Endothelial cell of umbilical vein (primary cell): ENCODE measurements at regions not wholly inside any gene's neighbourhood (a gene's known extent, or its start where the extent isn't known, plus 50 kb on each side); places are given as distances from the start of the nearest gene placed in this dataset.

Experiments used
- BruUV-seq: library from RNA; stranded (reverse); fragments of 400-500 nt; replicated peaks from 2 replicates; lab custom pipeline; 2021; lab: Mats Ljungman, UMichigan
- CTCF ChIA-PET: fragments of 300-600, 350-600 bp; sonication (Branson Sonifier 250); formaldehyde crosslinking; loops from one replicate; lab custom pipeline; 2021; ENCODE audit warnings: antibody characterized with exemption, inconsistent platforms; lab: Charles Lee
- POLR2A ChIA-PET: fragments of 300-600, 350-600 bp; sonication (Branson Sonifier 250); formaldehyde crosslinking; loops from one replicate; lab custom pipeline; 2021; ENCODE audit warnings: antibody characterized with exemption, inconsistent platforms; lab: Charles Lee
- DNase-seq: peaks from one replicate; pipeline ENCODE4 v3.0.0-alpha.2; 2011; ENCODE audit warnings: low read depth, low spot score
- FAIRE-seq: peaks from 2 replicates; lab custom pipeline; 2011; peaks lifted over from hg19 to GRCh38; lab: Jason Lieb, UNC
- H2AFZ ChIP-seq: 2 replicates; pipeline ENCODE4 v1.6.0; 2012; ENCODE audit warnings: low read depth, low read length, control low read depth, inconsistent platforms
- H3K27ac ChIP-seq: 2 replicates; pipeline ENCODE4 v1.5.1; 2011; ENCODE audit warnings: low read depth, mild to moderate bottlenecking, control low read depth, low read length, moderate library complexity; ENCODE audit not compliant: insufficient read depth
- H3K27me3 ChIP-seq, 2 experiments: 2 replicates each; pipeline versions ENCODE4 v1.6.0 to v1.6.1; 2011; ENCODE audit warnings: low read length in 2 of 2, mixed read lengths in 1 of 2; ENCODE audit not compliant: control insufficient read depth in 2 of 2, insufficient read depth in 2 of 2
- H3K36me3 ChIP-seq, 2 experiments: 2 replicates in 1 of 2; 3 replicates in 1 of 2; pipeline ENCODE4 v1.5.1; 2011; ENCODE audit warnings: low read length in 2 of 2, mild to moderate bottlenecking in 1 of 2, moderate library complexity in 1 of 2; ENCODE audit not compliant: control insufficient read depth in 2 of 2, insufficient read depth in 2 of 2; ENCODE audit errors: extremely low read depth in 1 of 2
- H3K4me1 ChIP-seq: 3 replicates; pipeline ENCODE4 v1.5.1; 2011; ENCODE audit warnings: mild to moderate bottlenecking, low read length; ENCODE audit not compliant: control insufficient read depth, insufficient read depth; ENCODE audit errors: extremely low read depth
- H3K4me2 ChIP-seq: 2 replicates; pipeline ENCODE4 v1.6.1; 2011; ENCODE audit warnings: low read length, control low read depth, mixed read lengths; ENCODE audit not compliant: insufficient read depth
- H3K4me3 ChIP-seq, 3 experiments: fragments of 200-600 bp in 1 of 3; sonication (generic), shearing (Covaris generic) in 1 of 3; replicated peaks in 1 of 3; 2 replicates each; pipeline ENCODE4 v1.5.1; 2011 to 2016; ENCODE audit warnings: control low read depth in 3 of 3, low read length in 3 of 3, mild to moderate bottlenecking in 2 of 3, inconsistent platforms in 1 of 3, low read depth in 1 of 3, moderate library complexity in 1 of 3; ENCODE audit not compliant: insufficient read depth in 1 of 3
- H3K79me2 ChIP-seq: 2 replicates; pipeline ENCODE4 v1.6.0; 2012; ENCODE audit warnings: low read length, inconsistent platforms; ENCODE audit not compliant: control insufficient read depth, insufficient read depth
- H3K9ac ChIP-seq: replicated peaks from 2 replicates; pipeline ENCODE3; 2011; ENCODE audit warnings: low read length, control low read depth; ENCODE audit not compliant: insufficient read depth; ENCODE audit errors: extremely low read depth
- H3K9me1 ChIP-seq: replicated peaks from 3 replicates; pipeline ENCODE4 v1.6.0; 2011; ENCODE audit warnings: mild to moderate bottlenecking, low read length; ENCODE audit not compliant: control insufficient read depth, insufficient read depth; ENCODE audit errors: extremely low read depth
- H3K9me3 ChIP-seq: replicated peaks from 2 replicates; pipeline ENCODE4 v1.5.1; 2012; ENCODE audit warnings: low read length, inconsistent platforms; ENCODE audit not compliant: control insufficient read depth, insufficient read depth
- H4K20me1 ChIP-seq: replicated peaks from 2 replicates; pipeline ENCODE3; 2011; ENCODE audit warnings: mild to moderate bottlenecking, low read length; ENCODE audit not compliant: control insufficient read depth, insufficient read depth; ENCODE audit errors: extremely low read depth
- EZH2 ChIP-seq: IDR thresholded peaks from 2 replicates; pipeline ENCODE4 v1.6.1; 2012; ENCODE audit warnings: borderline replicate concordance, low read depth, mild to moderate bottlenecking, moderate library complexity, low read length, inconsistent platforms; ENCODE audit not compliant: severe bottlenecking
- FOS ChIP-seq: IDR thresholded peaks from 2 replicates; pipeline ENCODE4 v1.6.1; 2011; ENCODE audit warnings: mild to moderate bottlenecking, low read length, moderate library complexity, borderline replicate concordance; ENCODE audit not compliant: insufficient read depth
- GATA2 ChIP-seq: IDR thresholded peaks from 2 replicates; pipeline ENCODE4 v1.7.0; 2011; ENCODE audit warnings: low read depth, mild to moderate bottlenecking, moderate library complexity, mixed read lengths, low read length; ENCODE audit not compliant: insufficient read length, insufficient read depth
- JUN ChIP-seq: IDR thresholded peaks from 2 replicates; pipeline ENCODE4 v1.6.1; 2011; ENCODE audit warnings: borderline replicate concordance, low read depth; ENCODE audit not compliant: insufficient read length, insufficient read depth
- MYC ChIP-seq: IDR thresholded peaks from one replicate; pipeline ENCODE4 v1.6.1; 2011; ENCODE audit warnings: mild to moderate bottlenecking, low read depth, low read length
- POLR2A ChIP-seq: IDR thresholded peaks from 2 replicates; pipeline ENCODE4 v1.6.1; 2012; ENCODE audit warnings: low read depth, mild to moderate bottlenecking, control low read depth, low read length
- POLR2AphosphoS5 ChIP-seq: IDR thresholded peaks from 2 replicates; pipeline ENCODE4 v1.6.1; 2012; ENCODE audit warnings: low read depth, mild to moderate bottlenecking, control low read depth, low read length, moderate library complexity; ENCODE audit not compliant: insufficient read depth
- dilution Hi-C: fragments of 300-500 bp; cut with MboI; formaldehyde crosslinking; loops from one replicate; pipeline ENCODE4 v1.15.0; 2019; ENCODE audit warnings: low sequenced_read_pairs; ENCODE audit not compliant: extremely low pct_ligation_motif_present
- intact Hi-C: fragments of 100-400 bp; cut with micrococcal nuclease; formaldehyde crosslinking; loops from one replicate; pipeline ENCODE4 v1.10.0; 2022
- TF ChIP-seq, protein P1 (sequence below): IDR thresholded peaks from 2 replicates; pipeline ENCODE4 v1.6.1; 2011; ENCODE audit not compliant: insufficient read depth, insufficient read length
- TF ChIP-seq, protein P2 (sequence below), 2 donors: IDR thresholded peaks; 1 replicate in 1 of 2; 2 replicates in 1 of 2; pipeline ENCODE4 v1.5.1; 2011; ENCODE audit warnings: low read length in 2 of 2, mild to moderate bottlenecking in 2 of 2, moderate library complexity in 2 of 2, control low read depth in 1 of 2, inconsistent platforms in 1 of 2, low read depth in 1 of 2; ENCODE audit not compliant: insufficient read depth in 1 of 2; ENCODE audit errors: extremely low read depth in 1 of 2

DNA sequence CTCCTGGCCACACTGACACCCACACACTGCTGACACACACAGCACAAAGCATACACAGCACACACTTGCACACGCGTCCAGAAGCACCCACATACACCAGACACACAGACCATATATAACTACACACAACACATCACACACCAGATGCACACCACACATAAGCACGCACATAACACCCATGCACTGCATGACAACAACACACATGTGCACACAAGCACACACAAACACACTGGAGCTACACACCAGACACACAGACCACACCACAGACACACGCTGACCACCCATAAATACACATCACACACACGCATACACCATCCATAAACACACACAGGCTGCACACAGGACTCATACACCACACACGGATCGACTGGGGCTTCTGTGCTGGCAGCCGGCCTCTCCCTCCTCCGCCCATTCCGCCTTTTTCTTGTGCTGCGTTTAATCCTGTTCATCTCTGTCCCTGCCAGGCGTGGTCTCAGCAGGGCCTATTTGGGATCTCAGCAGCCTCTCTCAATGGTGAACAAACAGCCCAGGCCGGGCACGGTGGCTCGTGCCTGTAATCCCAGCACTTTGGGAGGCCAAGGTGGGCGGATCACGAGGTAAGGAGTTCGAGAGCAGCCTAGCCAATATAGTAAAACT, 396.9 kb upstream of the MYT1L start:
- H3K9me1 ChIP-seq, result no peaks in the 10 kb centered on the region
- POLR2A ChIA-PET, result no interaction called here
- H3K79me2 ChIP-seq, result no peaks in the 10 kb centered on the region
- H3K9ac ChIP-seq, result no peak overlapping the region
- DNase-seq, result no peak
- no peaks in the 10 kb centered on the region for H3K27me3 ChIP-seq
- H3K27ac ChIP-seq, result no peak overlapping the region
- intact Hi-C loops, result no loop called here
- CTCF ChIA-PET, result no interaction called here
- BruUV-seq, result no TSS peak
- H2AFZ ChIP-seq, result no peak overlapping the region
- no peak for TF ChIP-seq EZH2
- TF ChIP-seq, protein P1, sequence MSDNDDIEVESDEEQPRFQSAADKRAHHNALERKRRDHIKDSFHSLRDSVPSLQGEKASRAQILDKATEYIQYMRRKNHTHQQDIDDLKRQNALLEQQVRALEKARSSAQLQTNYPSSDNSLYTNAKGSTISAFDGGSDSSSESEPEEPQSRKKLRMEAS, result no peak
- TF ChIP-seq MYC, result no peak
- TF ChIP-seq, protein P2, sequence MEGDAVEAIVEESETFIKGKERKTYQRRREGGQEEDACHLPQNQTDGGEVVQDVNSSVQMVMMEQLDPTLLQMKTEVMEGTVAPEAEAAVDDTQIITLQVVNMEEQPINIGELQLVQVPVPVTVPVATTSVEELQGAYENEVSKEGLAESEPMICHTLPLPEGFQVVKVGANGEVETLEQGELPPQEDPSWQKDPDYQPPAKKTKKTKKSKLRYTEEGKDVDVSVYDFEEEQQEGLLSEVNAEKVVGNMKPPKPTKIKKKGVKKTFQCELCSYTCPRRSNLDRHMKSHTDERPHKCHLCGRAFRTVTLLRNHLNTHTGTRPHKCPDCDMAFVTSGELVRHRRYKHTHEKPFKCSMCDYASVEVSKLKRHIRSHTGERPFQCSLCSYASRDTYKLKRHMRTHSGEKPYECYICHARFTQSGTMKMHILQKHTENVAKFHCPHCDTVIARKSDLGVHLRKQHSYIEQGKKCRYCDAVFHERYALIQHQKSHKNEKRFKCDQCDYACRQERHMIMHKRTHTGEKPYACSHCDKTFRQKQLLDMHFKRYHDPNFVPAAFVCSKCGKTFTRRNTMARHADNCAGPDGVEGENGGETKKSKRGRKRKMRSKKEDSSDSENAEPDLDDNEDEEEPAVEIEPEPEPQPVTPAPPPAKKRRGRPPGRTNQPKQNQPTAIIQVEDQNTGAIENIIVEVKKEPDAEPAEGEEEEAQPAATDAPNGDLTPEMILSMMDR (IDR thresholded peaks at IDR 0.05; ENCODE audit: extremely low read depth in 1 of 2, insufficient read depth in 1 of 2, low read depth in 1 of 2, low read length in 2 of 2), result no peak
- no peak for TF ChIP-seq FOS
- TF ChIP-seq POLR2AphosphoS5, result no peak
- no peak for TF ChIP-seq GATA2
- TF ChIP-seq POLR2A, result no peak
- no peak for TF ChIP-seq JUN
- H3K4me1 ChIP-seq, result no peaks in the 10 kb centered on the region
- H4K20me1 ChIP-seq, result no peaks in the 10 kb centered on the region
- dilution Hi-C loops, result no loop called here
- FAIRE-seq, result no peak
- H3K4me2 ChIP-seq, result no peak overlapping the region
- H3K36me3 ChIP-seq, result no peaks in the 10 kb centered on the region
- H3K9me3 ChIP-seq, result peaks cover 5% of the 10 kb centered on the region
- no peak overlapping the region for H3K4me3 ChIP-seq
